GM12873 (cell line): ENCODE measurements at regions not wholly inside any gene's neighbourhood (a gene's known extent, or its start where the extent isn't known, plus 50 kb on each side); places are given as distances from the start of the nearest gene placed in this dataset.

ENCODE experiments used
- CTCF ChIP-seq: IDR thresholded peaks from 2 replicates; pipeline ENCODE4 v1.5.1; 2012; ENCODE audit warnings: low read depth, mild to moderate bottlenecking, moderate library complexity, low read length, control low read depth; ENCODE audit not compliant: insufficient read depth; ENCODE audit errors: missing control alignments

DNA sequence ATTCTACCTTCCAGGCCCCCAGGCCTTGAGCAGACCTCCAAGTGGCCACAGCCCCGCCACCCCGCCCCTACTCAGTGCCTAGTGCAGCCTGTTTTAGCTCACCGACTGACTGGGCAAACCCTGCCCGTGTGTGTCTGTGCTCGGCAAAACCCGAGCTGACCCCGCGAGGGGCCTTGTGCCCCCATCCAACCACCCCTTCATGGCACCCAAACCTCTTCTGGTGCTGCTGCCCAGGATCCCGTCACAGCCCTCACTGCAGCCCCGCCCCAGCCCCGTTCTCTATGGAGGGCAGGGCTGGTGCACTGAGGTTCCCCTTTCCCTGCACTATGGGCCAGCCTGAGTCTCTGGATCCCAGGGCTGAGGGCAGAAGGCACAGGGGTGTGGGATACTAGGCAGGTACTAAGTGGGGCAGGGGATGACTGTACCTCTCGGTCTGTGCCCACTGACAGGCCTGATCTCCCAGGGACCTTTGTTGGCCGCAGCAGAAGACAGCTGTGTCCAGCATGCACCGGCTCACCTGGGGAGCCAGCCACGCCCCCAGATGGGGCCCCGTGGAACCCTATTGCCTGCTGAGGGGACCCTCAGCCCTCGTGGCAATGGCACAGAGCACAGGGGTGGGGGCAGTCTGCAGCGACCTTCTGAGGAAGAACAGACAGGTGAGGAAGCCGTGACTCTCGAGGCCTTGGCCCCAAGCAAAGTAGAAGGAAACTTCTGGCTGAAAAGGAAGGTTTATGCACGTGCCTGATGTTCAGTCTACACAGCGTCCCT is 69.9 kb upstream of the OTOS start:
- TF ChIP-seq CTCF = no peak

- no peak for TF ChIP-seq CTCF
Measured at GRCh38 chr2:240211096-240211495, 70.6 kb upstream of the OTOS start.

GRCh38 chr2:240211598-240212424 is 71.4 kb upstream of the OTOS start:
- no peak for TF ChIP-seq CTCF

- TF ChIP-seq CTCF = no peak
Measured at GRCh38 chr2:240212425-240213225, 72.2 kb upstream of the OTOS start.

DNA sequence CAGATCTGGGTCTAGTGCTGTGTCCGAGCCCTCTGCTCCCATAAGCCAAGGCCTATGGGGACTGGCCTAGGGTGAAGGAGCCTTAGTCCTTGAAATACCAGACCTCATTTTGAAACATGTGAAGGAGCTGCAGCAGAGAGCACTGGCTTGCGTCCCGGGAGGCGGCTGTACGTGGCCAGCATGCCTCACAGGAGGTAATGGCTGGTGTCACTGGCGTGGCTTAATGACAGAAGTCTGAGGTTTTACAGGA is 72.7 kb upstream of the OTOS start:
- no peak for TF ChIP-seq CTCF

GRCh38 chr2:240213476-240214421 is 73.3 kb upstream of the OTOS start:
- TF ChIP-seq CTCF = no peak
